ENCODE measurements at regions not wholly inside any gene's neighbourhood (a gene's known extent, or its start where the extent isn't known, plus 50 kb on each side); places are given as distances from the start of the nearest gene placed in this dataset.

DNA sequence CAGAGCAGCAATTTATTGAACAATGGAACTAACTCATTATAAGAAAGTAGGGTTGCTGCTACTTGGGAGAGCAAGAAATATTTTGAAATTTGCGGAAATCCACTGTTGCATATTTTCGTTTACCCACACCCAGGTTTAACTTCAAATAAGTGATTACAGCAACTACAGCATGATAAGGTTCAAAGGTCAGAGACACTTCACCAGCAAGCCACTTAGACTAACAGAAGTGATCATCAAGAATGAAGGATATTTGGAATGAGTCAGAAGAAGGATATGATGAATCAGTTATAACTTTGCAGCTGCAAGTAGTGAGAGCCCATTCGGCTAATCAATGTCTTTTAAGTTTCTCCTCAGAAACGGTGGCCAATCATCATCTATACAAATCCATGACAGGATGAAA is 199.3 kb downstream of the TMA16 start:
- DNase-seq (ENCODE audit: low read depth in 1 of 2, low spot score in 2 of 2) (no peak), FAIRE-seq (no peak)
- Histone ChIP-seq H3K4ac (replicated peaks; ENCODE audit: insufficient read length, low read depth, low read length) (no peak overlapping the region), H3K18ac (ENCODE audit: extremely low read depth, low read length) (no peak overlapping the region), H3K23ac (ENCODE audit: insufficient read length) (no peak overlapping the region), H3K36me3 (ENCODE audit: control insufficient read depth in 2 of 4, insufficient read depth in 4 of 4, low read length in 3 of 4) (no peaks in the 10 kb centered on the region), H4K91ac (replicated peaks; ENCODE audit: insufficient read length, low read length) (no peak overlapping the region), H3K4me1 (replicated peaks in 1 of 4; ENCODE audit: control insufficient read depth in 3 of 4, insufficient read depth in 4 of 4, low read length in 3 of 4) (no peaks in the 10 kb centered on the region), H3K79me2 (ENCODE audit: control insufficient read depth in 1 of 2, insufficient read depth in 2 of 2, low read length in 2 of 2) (no peaks in the 10 kb centered on the region), H2BK15ac (ENCODE audit: low read length) (no peak overlapping the region), H2BK120ac (replicated peaks; ENCODE audit: low read depth, low read length) (no peak overlapping the region), H2AFZ (ENCODE audit: low read length) (no peak overlapping the region), H4K8ac (ENCODE audit: extremely low read depth, insufficient read depth, low read length) (no peak overlapping the region), H3K14ac (ENCODE audit: insufficient read length) (no peak overlapping the region), H3K9me3 (ENCODE audit: insufficient read depth in 2 of 2, low read depth in 1 of 2, low read length in 1 of 2) (peaks cover 0 to 4% of the 10 kb centered on the region in 2 experiments; a peak in 1 of 4 replicates), H2AK5ac (ENCODE audit: low read depth, low read length) (no peak overlapping the region), H3K27me3 (replicated peaks in 1 of 4; ENCODE audit: control insufficient read depth in 3 of 4, extremely low read depth in 1 of 4, insufficient read depth in 3 of 4, low read length in 3 of 4) (no peaks in the 10 kb centered on the region), H3K23me2 (ENCODE audit: low read depth, low read length) (no peaks in the 10 kb centered on the region), H3K4me2 (ENCODE audit: insufficient read depth in 1 of 2, low read depth in 2 of 2, low read length in 2 of 2) (no peak overlapping the region), H4K5ac (ENCODE audit: insufficient read length, low read depth, low read length) (no peak overlapping the region), H3K56ac (replicated peaks; ENCODE audit: insufficient read length, low read depth, low read length) (no peak overlapping the region), H3K79me1 (ENCODE audit: low read depth, low read length) (no peaks in the 10 kb centered on the region), H4K20me1 (replicated peaks in 1 of 2; ENCODE audit: control insufficient read depth in 1 of 2, insufficient read depth in 2 of 2, low read length in 2 of 2) (no peaks in the 10 kb centered on the region), H2BK20ac (ENCODE audit: low read length) (no peak overlapping the region), H3K27ac (ENCODE audit: low read depth, low read length) (no peak overlapping the region), H3K4me3 (ENCODE audit: extremely low read depth in 1 of 4, insufficient read depth in 2 of 4, low read depth in 3 of 4, low read length in 4 of 4) (no peak overlapping the region), H2BK12ac (ENCODE audit: low read depth, low read length) (no peak overlapping the region), H3K9ac (replicated peaks in 1 of 4; ENCODE audit: extremely low read depth in 1 of 4, low read depth in 3 of 4, low read length in 3 of 4) (no peak overlapping the region), H2BK5ac (ENCODE audit: low read depth, low read length) (no peak overlapping the region)
- POLR2A ChIA-PET (ENCODE audit: partially characterized antibody), result no interaction called here
- 87% methylated on average over 4 of the region's 4 CpGs; no CpG with 5 or more reads in 1 of the 2 experiments for WGBS, 2 experiments (ENCODE audit: extremely low coverage in 1 of 2, insufficient coverage in 1 of 2, insufficient read length in 1 of 2, insufficient replicate concordance in 2 of 2, low coverage in 1 of 2, low lambda C conversion rate in 2 of 2, missing lambda C conversion rate in 1 of 2)
- CTCF ChIA-PET (ENCODE audit: partially characterized antibody), result interaction anchor here (0.6 to 7.4 kb wide), 5 partner anchors 12 to 143 kb away, joined by 3 to 41 read pairs (median 4); no protein-coding TSS in a partner anchor
- TF ChIP-seq POLR2AphosphoS5 (IDR thresholded peaks at IDR 0.05; ENCODE audit: low read depth, low read length), result no peak
- no peak for TF ChIP-seq BCL11A (IDR thresholded peaks at IDR 0.05; ENCODE audit: low read depth in 2 of 2, low read length in 2 of 2)
- TF ChIP-seq SP4 (IDR thresholded peaks at IDR 0.05; ENCODE audit: low read length), result no peak
- no peak for TF ChIP-seq MAFK (IDR thresholded peaks at IDR 0.05; ENCODE audit: low read depth, low read length)
- TF ChIP-seq, protein P1, sequence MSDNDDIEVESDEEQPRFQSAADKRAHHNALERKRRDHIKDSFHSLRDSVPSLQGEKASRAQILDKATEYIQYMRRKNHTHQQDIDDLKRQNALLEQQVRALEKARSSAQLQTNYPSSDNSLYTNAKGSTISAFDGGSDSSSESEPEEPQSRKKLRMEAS (IDR thresholded peaks at IDR 0.05), result no peak
- TF ChIP-seq, protein P2, sequence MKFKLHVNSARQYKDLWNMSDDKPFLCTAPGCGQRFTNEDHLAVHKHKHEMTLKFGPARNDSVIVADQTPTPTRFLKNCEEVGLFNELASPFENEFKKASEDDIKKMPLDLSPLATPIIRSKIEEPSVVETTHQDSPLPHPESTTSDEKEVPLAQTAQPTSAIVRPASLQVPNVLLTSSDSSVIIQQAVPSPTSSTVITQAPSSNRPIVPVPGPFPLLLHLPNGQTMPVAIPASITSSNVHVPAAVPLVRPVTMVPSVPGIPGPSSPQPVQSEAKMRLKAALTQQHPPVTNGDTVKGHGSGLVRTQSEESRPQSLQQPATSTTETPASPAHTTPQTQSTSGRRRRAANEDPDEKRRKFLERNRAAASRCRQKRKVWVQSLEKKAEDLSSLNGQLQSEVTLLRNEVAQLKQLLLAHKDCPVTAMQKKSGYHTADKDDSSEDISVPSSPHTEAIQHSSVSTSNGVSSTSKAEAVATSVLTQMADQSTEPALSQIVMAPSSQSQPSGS (IDR thresholded peaks at IDR 0.05; ENCODE audit: low read length), result no peak
- TF ChIP-seq FOSL1 (IDR thresholded peaks at IDR 0.05; ENCODE audit: insufficient read depth, low read depth, low read length), result no peak
- TF ChIP-seq POU5F1 (IDR thresholded peaks at IDR 0.05; ENCODE audit: low read depth, low read length), result no peak
- no peak for TF ChIP-seq EGR1 (IDR thresholded peaks at IDR 0.05; ENCODE audit: borderline replicate concordance, low read depth, low read length)
- TF ChIP-seq KDM1A (IDR thresholded peaks at IDR 0.05; ENCODE audit: borderline replicate concordance, low read length), result no peak
- TF ChIP-seq TAF7 (optimal IDR thresholded peaks at IDR 0.05; ENCODE audit: borderline replicate concordance, low read depth, low read length), result no peak
- no peak for TF ChIP-seq HDAC6 (IDR thresholded peaks at IDR 0.05; ENCODE audit: low read depth, low read length)
- TF ChIP-seq GTF2F1 (IDR thresholded peaks at IDR 0.05; ENCODE audit: borderline replicate concordance, low read depth, low read length), result no peak

Measured in H1 (cell line).